Transverse colon (tissue), 4 donors: ENCODE measurements at regions not wholly inside any gene's neighbourhood (a gene's known extent, or its start where the extent isn't known, plus 50 kb on each side); places are given as distances from the start of the nearest gene placed in this dataset.

Experiments
- DNase-seq: peaks from one replicate; pipeline ENCODE4 v3.0.0-alpha.2; 2019
- H3K27ac ChIP-seq, 4 donors: fragments of 200-600 bp; sonication (generic); 2 replicates each; pipeline ENCODE4 v1.5.1; 2016 to 2018; ENCODE audit warnings: inconsistent platforms in 4 of 4
- H3K27me3 ChIP-seq: fragments of 200-600 bp; sonication (generic); 2 replicates; pipeline ENCODE4 v1.5.1; 2017; ENCODE audit warnings: inconsistent platforms
- H3K36me3 ChIP-seq, 4 donors: fragments of 200-600 bp; sonication (generic); 2 replicates each; pipeline ENCODE4 v1.5.1; 2017 to 2019; ENCODE audit warnings: inconsistent platforms in 4 of 4
- H3K4me1 ChIP-seq, 4 donors: fragments of 200-600 bp; sonication (generic); 2 replicates each; pipeline ENCODE4 v1.5.1; 2017 to 2020; ENCODE audit warnings: inconsistent platforms in 4 of 4
- H3K4me3 ChIP-seq, 4 donors: fragments of 200-600 bp; sonication (generic); 1 replicate in 1 of 4; 2 replicates in 3 of 4; pipeline versions ENCODE4 v1.5.1 to v1.6.1; 2017 to 2019; ENCODE audit warnings: inconsistent platforms in 4 of 4
- H3K9me3 ChIP-seq, 2 donors: fragments of 200-600 bp; sonication (generic); 2 replicates each; pipeline ENCODE4 v1.5.1; 2017 to 2019; ENCODE audit warnings: inconsistent platforms in 2 of 2
- CTCF ChIP-seq, 5 experiments: fragments of 200-600 bp in 3 of 5; fragments of 450-650 bp in 2 of 5; sonication (generic) in 3 of 5; IDR thresholded peaks; 1 replicate in 2 of 5; 2 replicates in 3 of 5; pipeline ENCODE4 v1.5.1; 2016 to 2017; ENCODE audit warnings: antibody characterized with exemption in 5 of 5, inconsistent platforms in 3 of 5, mild to moderate bottlenecking in 2 of 5, moderate library complexity in 1 of 5
- EP300 ChIP-seq: sonication (generic); formaldehyde crosslinking; IDR thresholded peaks from one replicate; pipeline ENCODE4 v1.6.1; 2017; ENCODE audit warnings: antibody characterized with exemption, low read depth
- POLR2A ChIP-seq: fragments of 450-650 bp; IDR thresholded peaks from one replicate; pipeline ENCODE4 v1.6.1; 2016; ENCODE audit warnings: antibody characterized with exemption, mild to moderate bottlenecking, moderate library complexity
- POLR2AphosphoS5 ChIP-seq, 3 donors: sonication (generic); formaldehyde crosslinking; IDR thresholded peaks; one replicate each; pipeline ENCODE4 v1.6.1; 2016; ENCODE audit warnings: antibody characterized with exemption in 3 of 3
- WGBS, 2 donors: methylation state at CpG; one replicate each; pipeline ENCODE4 v1.1.5; 2018; ENCODE audit warnings: low coverage in 1 of 2; 5-methylcytosine and 5-hydroxymethylcytosine counted together
- in situ Hi-C, 4 donors: fragments of 200-750 bp; cut with MboI; loops; one replicate each; pipeline versions ENCODE4 v1.15.0 to v1.15.1; 2017; ENCODE audit warnings: low sequenced_read_pairs in 3 of 4, low pct_ligation_motif_present in 1 of 4, low pct_unique_long_range_greater_than_20kb in 1 of 4
- intact Hi-C: fragments of 100-400 bp; cut with DNase I; formaldehyde crosslinking; loops from one replicate; pipeline ENCODE4 v1.15.1; 2023; ENCODE audit warnings: low total_unique reads

GRCh38 chr5:110957934-110958333 lies 113.6 kb upstream of the TSLP start:
- intact Hi-C loops (no loop called here), in situ Hi-C loops (no loop called here)
- Histone ChIP-seq H3K27ac (no peak overlapping the region), H3K4me1 (no peaks in the 10 kb centered on the region), H3K4me3 (no peak overlapping the region), H3K9me3 (no peaks in the 10 kb centered on the region), H3K36me3 (no peaks in the 10 kb centered on the region), H3K27me3 (no peaks in the 10 kb centered on the region)
- WGBS, 2 donors = 54 to 58% methylated on average over 2 of the region's 2 CpGs
- no peak for TF ChIP-seq POLR2A
- no peak for TF ChIP-seq EP300
- TF ChIP-seq POLR2AphosphoS5 (IDR thresholded peaks at IDR 0.05) = no peak
- no peak for TF ChIP-seq CTCF (IDR thresholded peaks at IDR 0.05)
- DNase-seq = no peak

- Histone ChIP-seq H3K4me1 (no peaks in the 10 kb centered on the region), H3K36me3 (no peaks in the 10 kb centered on the region), H3K4me3 (no peak overlapping the region), H3K9me3 (no peaks in the 10 kb centered on the region), H3K27ac (no peak overlapping the region), H3K27me3 (no peaks in the 10 kb centered on the region)
- in situ Hi-C loops = no loop called here
- intact Hi-C loops = no loop called here
- no peak for TF ChIP-seq EP300
- no peak for TF ChIP-seq POLR2AphosphoS5 (IDR thresholded peaks at IDR 0.05)
- no peak for TF ChIP-seq POLR2A
- no peak for TF ChIP-seq CTCF (IDR thresholded peaks at IDR 0.05)
- WGBS, 2 donors = 59 to 63% methylated on average over 3 of the region's 3 CpGs
- no peak for DNase-seq
Measured at GRCh38 chr5:110963495-110963894, 108.0 kb upstream of the TSLP start.

- WGBS, 2 donors = 68 to 75% methylated on average over 3 of the region's 3 CpGs
- H3K9me3 ChIP-seq = no peaks in the 10 kb centered on the region
- H3K4me3 ChIP-seq = no peak overlapping the region
- H3K4me1 ChIP-seq = no peaks in the 10 kb centered on the region
- in situ Hi-C loops (no loop called here), intact Hi-C loops (no loop called here)
- H3K27ac ChIP-seq = no peak overlapping the region
- H3K27me3 ChIP-seq = no peaks in the 10 kb centered on the region
- TF ChIP-seq POLR2AphosphoS5 (IDR thresholded peaks at IDR 0.05) (no peak), CTCF (IDR thresholded peaks at IDR 0.05) (no peak), POLR2A (no peak), EP300 (no peak)
- no peak for DNase-seq
- no peaks in the 10 kb centered on the region for H3K36me3 ChIP-seq
Measured at GRCh38 chr5:110965773-110966581, 105.5 kb upstream of the TSLP start.

GRCh38 chr5:110968246-110969005 lies 103.1 kb upstream of the TSLP start:
- 54 to 60% methylated on average over 4 of the region's 4 CpGs for WGBS, 2 donors
- in situ Hi-C loops (no loop called here), intact Hi-C loops (no loop called here)
- Histone ChIP-seq H3K9me3 (no peaks in the 10 kb centered on the region), H3K4me1 (no peaks in the 10 kb centered on the region), H3K27ac (no peak overlapping the region), H3K36me3 (no peaks in the 10 kb centered on the region), H3K27me3 (no peaks in the 10 kb centered on the region), H3K4me3 (no peak overlapping the region)
- no peak for DNase-seq
- TF ChIP-seq POLR2AphosphoS5 (IDR thresholded peaks at IDR 0.05) (no peak), EP300 (no peak), POLR2A (no peak), CTCF (IDR thresholded peaks at IDR 0.05) (no peak)
